MCF 10A (cell line): ENCODE measurements at regions not wholly inside any gene's neighbourhood (a gene's known extent, or its start where the extent isn't known, plus 50 kb on each side); places are given as distances from the start of the nearest gene placed in this dataset.
"Not testable (repeated sequence)": the region's sequence is repeated elsewhere in the genome, so short reads cannot be mapped to it uniquely, and the experiment has no call there.

Source experiments
- BruUV-seq: library from RNA; stranded (reverse); fragments of 400-500 nt; replicated peaks from 2 replicates; lab custom pipeline; 2021; lab: Mats Ljungman, UMichigan
- CTCF ChIA-PET: fragments of 300-600 bp; sonication (Branson Sonifier 250); formaldehyde crosslinking; extraction: SDS; loops from one replicate; lab custom pipeline; 2021; ENCODE audit warnings: antibody characterized with exemption, inconsistent platforms; lab: Yijun Ruan, JAX
- POLR2A ChIA-PET: fragments of 300-600, 350-650 bp; sonication (Branson Sonifier 250); formaldehyde crosslinking; extraction: SDS; loops from one replicate; lab custom pipeline; 2020; ENCODE audit warnings: antibody characterized with exemption, inconsistent platforms; lab: Yijun Ruan, JAX
- DNase-seq: peaks from one replicate; pipeline ENCODE4 v3.0.0-alpha.2; 2018; ENCODE audit not compliant: unreplicated experiment
- H3K27ac Mint-ChIP-seq: one replicate; pipeline ENCODE4 v1.8.0; 2022; ENCODE audit warnings: mild to moderate bottlenecking, low read depth, mixed read lengths; ENCODE audit not compliant: unreplicated experiment
- H3K27me3 Mint-ChIP-seq: one replicate; pipeline ENCODE4 v1.8.0; 2022; ENCODE audit warnings: mixed read lengths; ENCODE audit not compliant: insufficient read depth, unreplicated experiment
- H3K36me3 Mint-ChIP-seq: one replicate; pipeline ENCODE4 v1.8.0; 2022; ENCODE audit warnings: mild to moderate bottlenecking, moderate library complexity, mixed read lengths; ENCODE audit not compliant: insufficient read depth, unreplicated experiment
- H3K4me1 Mint-ChIP-seq: one replicate; pipeline ENCODE4 v1.8.0; 2022; ENCODE audit warnings: mixed read lengths; ENCODE audit not compliant: insufficient read depth, unreplicated experiment
- H3K4me3 Mint-ChIP-seq: one replicate; pipeline ENCODE4 v1.8.0; 2022; ENCODE audit warnings: mild to moderate bottlenecking, moderate library complexity, mixed read lengths; ENCODE audit not compliant: unreplicated experiment
- H3K9me3 Mint-ChIP-seq: one replicate; pipeline ENCODE4 v1.8.0; 2022; ENCODE audit warnings: mixed read lengths; ENCODE audit not compliant: unreplicated experiment
- intact Hi-C: fragments of 100-400 bp; cut with micrococcal nuclease; formaldehyde crosslinking; loops from 2 replicates; pipeline ENCODE4 v1.14.1; 2022

GRCh38 chr2:87539151-87539943 is 208.5 kb upstream of the PLGLB2 start:
- not testable (repeated sequence) for BruUV-seq, H3K9me3 Mint-ChIP-seq

GRCh38 chr2:87540242-87540641 is 207.6 kb upstream of the PLGLB2 start:
- CTCF ChIA-PET, H3K27me3 Mint-ChIP-seq, intact Hi-C loops, BruUV-seq, H3K36me3 Mint-ChIP-seq, POLR2A ChIA-PET, DNase-seq, H3K4me1 Mint-ChIP-seq, H3K9me3 Mint-ChIP-seq, H3K27ac Mint-ChIP-seq, H3K4me3 Mint-ChIP-seq: not testable (repeated sequence)

More at GRCh38 chr2:87539151-87539943, 208.5 kb upstream of the PLGLB2 start:
- H3K4me3 Mint-ChIP-seq, intact Hi-C loops, H3K36me3 Mint-ChIP-seq, POLR2A ChIA-PET, H3K27me3 Mint-ChIP-seq, H3K4me1 Mint-ChIP-seq, H3K27ac Mint-ChIP-seq, DNase-seq, CTCF ChIA-PET: not testable (repeated sequence)

- H3K9me3 Mint-ChIP-seq, BruUV-seq, POLR2A ChIA-PET, H3K36me3 Mint-ChIP-seq, CTCF ChIA-PET, intact Hi-C loops, H3K27ac Mint-ChIP-seq, H3K27me3 Mint-ChIP-seq, H3K4me3 Mint-ChIP-seq, H3K4me1 Mint-ChIP-seq: not testable (repeated sequence)
- DNase-seq: peak; percentile 9
These were observed 205.2 kb upstream of the PLGLB2 start for GRCh38 chr2:87542599-87543174.

- H3K27ac Mint-ChIP-seq, BruUV-seq, DNase-seq, H3K4me1 Mint-ChIP-seq, intact Hi-C loops, H3K36me3 Mint-ChIP-seq, H3K4me3 Mint-ChIP-seq, POLR2A ChIA-PET, CTCF ChIA-PET, H3K27me3 Mint-ChIP-seq, H3K9me3 Mint-ChIP-seq: not testable (repeated sequence)
These were observed 204.1 kb upstream of the PLGLB2 start for GRCh38 chr2:87543797-87544196.

GRCh38 chr2:87547106-87547505 is 200.8 kb upstream of the PLGLB2 start:
- BruUV-seq, DNase-seq, H3K27me3 Mint-ChIP-seq, H3K36me3 Mint-ChIP-seq, POLR2A ChIA-PET, H3K4me1 Mint-ChIP-seq, H3K27ac Mint-ChIP-seq, H3K4me3 Mint-ChIP-seq, H3K9me3 Mint-ChIP-seq, intact Hi-C loops, CTCF ChIA-PET: not testable (repeated sequence)

GRCh38 chr2:87547966-87548365 is 199.9 kb upstream of the PLGLB2 start:
- H3K4me1 Mint-ChIP-seq, H3K36me3 Mint-ChIP-seq, DNase-seq, H3K27me3 Mint-ChIP-seq, H3K9me3 Mint-ChIP-seq, CTCF ChIA-PET, POLR2A ChIA-PET, BruUV-seq, intact Hi-C loops, H3K27ac Mint-ChIP-seq, H3K4me3 Mint-ChIP-seq: not testable (repeated sequence)

GRCh38 chr2:87548681-87549536 is 199.0 kb upstream of the PLGLB2 start:
- H3K27me3 Mint-ChIP-seq, H3K4me1 Mint-ChIP-seq, H3K36me3 Mint-ChIP-seq, H3K9me3 Mint-ChIP-seq, DNase-seq, H3K4me3 Mint-ChIP-seq, POLR2A ChIA-PET, BruUV-seq, CTCF ChIA-PET, intact Hi-C loops: not testable (repeated sequence)
- peak overlapping the region; percentile 74 for H3K27ac Mint-ChIP-seq

- H3K4me1 Mint-ChIP-seq, H3K27me3 Mint-ChIP-seq, H3K4me3 Mint-ChIP-seq, DNase-seq, BruUV-seq, POLR2A ChIA-PET, H3K27ac Mint-ChIP-seq, CTCF ChIA-PET, H3K9me3 Mint-ChIP-seq, intact Hi-C loops, H3K36me3 Mint-ChIP-seq: not testable (repeated sequence)
These were observed 198.2 kb upstream of the PLGLB2 start for GRCh38 chr2:87549561-87550202.
